GM12878 (cell line): ENCODE measurements at regions not wholly inside any gene's neighbourhood (a gene's known extent, or its start where the extent isn't known, plus 50 kb on each side); places are given as distances from the start of the nearest gene placed in this dataset.

Experiments
- ATAC-seq: fragments of 200-7000 bp; cut with Tn5 transposase; 3 replicates; pipeline ENCODE4 v1.9.1; 2020; ENCODE audit warnings: mild to moderate bottlenecking, moderate library complexity
- BruUV-seq: library from RNA; stranded (reverse); fragments of 400-500 nt; replicated peaks from 2 replicates; lab custom pipeline; 2021; lab: Mats Ljungman, UMichigan
- CTCF ChIA-PET: fragments of 300-600 bp; sonication (Branson Sonifier 250); formaldehyde crosslinking; extraction: SDS; loops from one replicate; lab custom pipeline; 2021; ENCODE audit warnings: inconsistent platforms; lab: Yijun Ruan, JAX
- POLR2A ChIA-PET: fragments of 350-600 bp; formaldehyde crosslinking; extraction: SDS; loops from one replicate; lab custom pipeline; 2021; ENCODE audit warnings: inconsistent platforms; lab: Charles Lee
- RAD21 ChIA-PET: fragments of 300-600 bp; sonication (Branson Sonifier 250); formaldehyde crosslinking; loops from one replicate; lab custom pipeline; 2023; ENCODE audit warnings: antibody characterized with exemption; ENCODE audit not compliant: unreplicated experiment; lab: Charles Lee
- SMC1A ChIA-PET: fragments of 300-600 bp; sonication (Branson Sonifier 250); formaldehyde crosslinking; loops from one replicate; lab custom pipeline; 2023; ENCODE audit not compliant: unreplicated experiment, uncharacterized antibody; lab: Charles Lee
- DNase-seq: peaks from one replicate; pipeline ENCODE4 v3.0.0-alpha.2; 2011; ENCODE audit warnings: low read depth, low spot score
- FAIRE-seq: peaks from 3 replicates; lab custom pipeline; 2011; peaks lifted over from hg19 to GRCh38; lab: Jason Lieb, UNC
- H2AFZ ChIP-seq: 2 replicates; pipeline ENCODE4 v1.6.0; 2011; ENCODE audit warnings: low read depth, low read length, control low read depth; ENCODE audit not compliant: control insufficient read depth
- H3K27ac ChIP-seq: 2 replicates; pipeline ENCODE4 v1.5.1; 2011; ENCODE audit warnings: control low read depth; ENCODE audit not compliant: control insufficient read depth, insufficient read depth
- H3K27me3 ChIP-seq, 2 experiments: replicated peaks in 1 of 2; 2 replicates each; pipeline versions ENCODE4 v1.6.0 to v1.6.1; 2011; ENCODE audit warnings: low read length in 1 of 2; ENCODE audit not compliant: control insufficient read depth in 2 of 2, insufficient read depth in 2 of 2
- H3K36me3 ChIP-seq, 2 experiments: 2 replicates each; pipeline ENCODE4 v1.5.1; 2011; ENCODE audit warnings: low read length in 1 of 2; ENCODE audit not compliant: control insufficient read depth in 2 of 2, insufficient read depth in 2 of 2
- H3K4me1 ChIP-seq: 2 replicates; pipeline ENCODE4 v1.6.1; 2011; ENCODE audit warnings: mild to moderate bottlenecking, low read length, moderate library complexity, mixed read lengths; ENCODE audit not compliant: control insufficient read depth, insufficient read depth
- H3K4me2 ChIP-seq: 2 replicates; pipeline ENCODE4 v1.6.0; 2011; ENCODE audit warnings: control low read depth; ENCODE audit not compliant: control insufficient read depth, insufficient read depth
- H3K4me3 ChIP-seq: fragments of 200-600 bp; sonication (generic); 2 replicates; pipeline ENCODE4 v1.5.1; 2016
- H3K79me2 ChIP-seq: 2 replicates; pipeline ENCODE4 v1.6.0; 2011; ENCODE audit warnings: low read length; ENCODE audit not compliant: control insufficient read depth, insufficient read depth
- H3K9ac ChIP-seq: 2 replicates; pipeline ENCODE4 v1.8.0; 2011; ENCODE audit warnings: low read length, control low read depth, mixed read lengths; ENCODE audit not compliant: control insufficient read depth, insufficient read depth
- H3K9me3 ChIP-seq: replicated peaks from 3 replicates; pipeline ENCODE4 v1.5.1; 2011; ENCODE audit warnings: mild to moderate bottlenecking, low read length; ENCODE audit not compliant: control insufficient read depth, insufficient read depth
- H4K20me1 ChIP-seq: 2 replicates; pipeline ENCODE4 v1.6.0; 2011; ENCODE audit not compliant: control insufficient read depth, insufficient read depth
- BHLHE40 ChIP-seq, 2 experiments: fragments of 450-650 bp in 1 of 2; IDR thresholded peaks; 2 replicates each; pipeline ENCODE4 v1.6.1; 2011 to 2017; ENCODE audit warnings: low read depth in 2 of 2, borderline replicate concordance in 1 of 2, improper control_type of control experiment in 1 of 2, low read length in 1 of 2, mild to moderate bottlenecking in 1 of 2
- CEBPB ChIP-seq, 2 experiments: fragments of 150-350 bp in 1 of 2; IDR thresholded peaks; 2 replicates each; pipeline ENCODE4 v1.6.1; 2012 to 2014; ENCODE audit warnings: low read depth in 2 of 2, low read length in 2 of 2, borderline replicate concordance in 1 of 2, inconsistent platforms in 1 of 2
- GATAD2B ChIP-seq: fragments of 450-650 bp; conservative IDR thresholded peaks from 2 replicates; pipeline ENCODE4 v1.6.1; 2017; ENCODE audit warnings: low read depth, mild to moderate bottlenecking, moderate library complexity
- KAT2A ChIP-seq: conservative IDR thresholded peaks from 2 replicates; pipeline ENCODE4 v1.6.1; 2011; ENCODE audit warnings: low read depth, low read length; ENCODE audit not compliant: control insufficient read depth
- MTA3 ChIP-seq: IDR thresholded peaks from 2 replicates; pipeline ENCODE4 v1.6.1; 2012; ENCODE audit warnings: low read length, inconsistent platforms, borderline replicate concordance
- MYB ChIP-seq: fragments of 150-350 bp; IDR thresholded peaks from 2 replicates; pipeline ENCODE4 v1.6.1; 2014; ENCODE audit warnings: mild to moderate bottlenecking, low read depth, low read length, borderline replicate concordance
- PAX8 ChIP-seq: fragments of 450-650 bp; IDR thresholded peaks from 2 replicates; pipeline ENCODE4 v1.6.1; 2017; ENCODE audit warnings: mild to moderate bottlenecking, moderate library complexity
- POLR2A ChIP-seq: IDR thresholded peaks from 2 replicates; pipeline ENCODE4 v1.6.1; 2011; ENCODE audit warnings: low read depth, mild to moderate bottlenecking, low read length
- RELA ChIP-seq: fragments of 450-650 bp; IDR thresholded peaks from 2 replicates; pipeline ENCODE4 v1.8.0; 2014; ENCODE audit warnings: borderline replicate concordance; ENCODE audit not compliant: partially characterized antibody
- REST ChIP-seq: IDR thresholded peaks from 2 replicates; pipeline ENCODE4 v1.6.1; 2012; ENCODE audit warnings: mild to moderate bottlenecking, low read depth, low read length
- RUNX3 ChIP-seq: IDR thresholded peaks from 2 replicates; pipeline ENCODE4 v1.6.1; 2012; ENCODE audit warnings: low read length, inconsistent platforms
- SUPT20H ChIP-seq: IDR thresholded peaks from 2 replicates; pipeline ENCODE4 v1.6.1; 2011; ENCODE audit warnings: low read depth, mild to moderate bottlenecking, low read length, moderate library complexity, borderline replicate concordance; ENCODE audit not compliant: control insufficient read depth
- TCF12 ChIP-seq: IDR thresholded peaks from 2 replicates; pipeline ENCODE4 v1.6.1; 2011; ENCODE audit warnings: low read depth, mild to moderate bottlenecking, low read length
- ZBED1 ChIP-seq: IDR thresholded peaks from 2 replicates; pipeline ENCODE4 v1.6.1; 2016; ENCODE audit warnings: borderline replicate concordance
- WGBS: methylation state at CpG from one replicate; pipeline ENCODE4 v1.1.6; 2016; ENCODE audit warnings: low lambda C conversion rate; ENCODE audit not compliant: insufficient replicate concordance, insufficient coverage; ENCODE audit errors: missing lambda C conversion rate; 5-methylcytosine and 5-hydroxymethylcytosine counted together
- in situ Hi-C: fragments of 300-500 bp; cut with MboI; formaldehyde crosslinking; loops from 9 replicates; pipeline ENCODE4 v1.14.3; 2018; ENCODE audit warnings: mixed read lengths
- intact Hi-C: fragments of 100-400 bp; cut with micrococcal nuclease; formaldehyde crosslinking; loops from one replicate; pipeline ENCODE4 v1.14.2; 2022; ENCODE audit not compliant: unreplicated experiment

- 44% methylated on average over 5 of the region's 5 CpGs for WGBS
- H3K9me3 ChIP-seq: no peaks in the 10 kb centered on the region; the same call in 2 of the 3 replicates
- H3K36me3 ChIP-seq: no peaks in the 10 kb centered on the region
- no peak for DNase-seq
- no peak overlapping the region for H3K9ac ChIP-seq
- in situ Hi-C loops: no loop called here
- no peaks in the 10 kb centered on the region for H4K20me1 ChIP-seq
- no TSS peak for BruUV-seq
- TF ChIP-seq SUPT20H: no peak
- TF ChIP-seq ZBED1: no peak
- TF ChIP-seq MYB: no peak
- no peak for TF ChIP-seq MTA3
- TF ChIP-seq RUNX3: no peak
- no peak for TF ChIP-seq KAT2A
- no peak for TF ChIP-seq GATAD2B
- no peak for TF ChIP-seq BHLHE40 (IDR thresholded peaks at IDR 0.05; ENCODE audit: borderline replicate concordance in 1 of 2, low read depth in 2 of 2, low read length in 1 of 2)
- TF ChIP-seq POLR2A: no peak
- TF ChIP-seq REST: no peak
- no peak for TF ChIP-seq RELA
- TF ChIP-seq CEBPB (IDR thresholded peaks at IDR 0.05; ENCODE audit: borderline replicate concordance in 1 of 2, low read depth in 2 of 2, low read length in 2 of 2): no peak
- no peak for TF ChIP-seq PAX8
- no peak for TF ChIP-seq TCF12
- intact Hi-C loops: no loop called here
- no peak overlapping the region for H3K4me3 ChIP-seq
- CTCF ChIA-PET: no interaction called here
- H3K4me2 ChIP-seq: no peak overlapping the region
- SMC1A ChIA-PET: interaction anchor here (1.3 kb wide), 1 partner anchor 10 kb away, joined by 8 read pairs; no protein-coding TSS in a partner anchor
- no peaks in the 10 kb centered on the region for H3K27me3 ChIP-seq
- no peak overlapping the region for H2AFZ ChIP-seq
- FAIRE-seq: no peak
- RAD21 ChIA-PET: no interaction called here
- no peaks in the 10 kb centered on the region for H3K4me1 ChIP-seq
- H3K27ac ChIP-seq: no peak overlapping the region
- H3K79me2 ChIP-seq: no peaks in the 10 kb centered on the region
- POLR2A ChIA-PET: no interaction called here
- ATAC-seq: no peak
These were observed 339.6 kb downstream of the CHRM3 start for GRCh38 chr1:239725933-239726332.
